Prostate gland (tissue), 2 donors: ENCODE measurements at regions not wholly inside any gene's neighbourhood (a gene's known extent, or its start where the extent isn't known, plus 50 kb on each side); places are given as distances from the start of the nearest gene placed in this dataset.

Experiments
- POLR2A ChIP-seq: fragments of 450-650 bp; IDR thresholded peaks from one replicate; pipeline ENCODE4 v1.6.1; 2016; ENCODE audit warnings: antibody characterized with exemption, mild to moderate bottlenecking
- POLR2AphosphoS5 ChIP-seq: sonication (generic); formaldehyde crosslinking; IDR thresholded peaks from one replicate; pipeline ENCODE4 v1.6.1; 2017; ENCODE audit warnings: antibody characterized with exemption
- TF ChIP-seq, protein P1 (sequence below), 4 experiments: fragments of 200-600 bp in 2 of 4; fragments of 450-650 bp in 2 of 4; sonication (generic) in 2 of 4; IDR thresholded peaks; 1 replicate in 3 of 4; 2 replicates in 1 of 4; pipeline ENCODE4 v1.5.1; 2016 to 2019; ENCODE audit warnings: antibody characterized with exemption in 4 of 4, mild to moderate bottlenecking in 2 of 4, moderate library complexity in 2 of 4

GRCh38 chr4:119854364-119854763 lies 212.3 kb downstream of the MAD2L1 start:
- TF ChIP-seq, protein P1, sequence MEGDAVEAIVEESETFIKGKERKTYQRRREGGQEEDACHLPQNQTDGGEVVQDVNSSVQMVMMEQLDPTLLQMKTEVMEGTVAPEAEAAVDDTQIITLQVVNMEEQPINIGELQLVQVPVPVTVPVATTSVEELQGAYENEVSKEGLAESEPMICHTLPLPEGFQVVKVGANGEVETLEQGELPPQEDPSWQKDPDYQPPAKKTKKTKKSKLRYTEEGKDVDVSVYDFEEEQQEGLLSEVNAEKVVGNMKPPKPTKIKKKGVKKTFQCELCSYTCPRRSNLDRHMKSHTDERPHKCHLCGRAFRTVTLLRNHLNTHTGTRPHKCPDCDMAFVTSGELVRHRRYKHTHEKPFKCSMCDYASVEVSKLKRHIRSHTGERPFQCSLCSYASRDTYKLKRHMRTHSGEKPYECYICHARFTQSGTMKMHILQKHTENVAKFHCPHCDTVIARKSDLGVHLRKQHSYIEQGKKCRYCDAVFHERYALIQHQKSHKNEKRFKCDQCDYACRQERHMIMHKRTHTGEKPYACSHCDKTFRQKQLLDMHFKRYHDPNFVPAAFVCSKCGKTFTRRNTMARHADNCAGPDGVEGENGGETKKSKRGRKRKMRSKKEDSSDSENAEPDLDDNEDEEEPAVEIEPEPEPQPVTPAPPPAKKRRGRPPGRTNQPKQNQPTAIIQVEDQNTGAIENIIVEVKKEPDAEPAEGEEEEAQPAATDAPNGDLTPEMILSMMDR (IDR thresholded peaks at IDR 0.05): no peak
- TF ChIP-seq POLR2A (no peak), POLR2AphosphoS5 (no peak)
